Testis (tissue), 2 donors: ENCODE measurements at regions not wholly inside any gene's neighbourhood (a gene's known extent, or its start where the extent isn't known, plus 50 kb on each side); places are given as distances from the start of the nearest gene placed in this dataset.

Source experiments
- DNase-seq: peaks from one replicate; pipeline ENCODE4 v3.0.0-alpha.2; 2019
- H3K27ac ChIP-seq, 2 donors: fragments of 200-600 bp; sonication (generic); one replicate each; pipeline ENCODE4 v1.5.1; 2019
- H3K27me3 ChIP-seq: fragments of 200-600 bp; sonication (generic); one replicate; pipeline ENCODE4 v1.5.1; 2019
- H3K36me3 ChIP-seq: fragments of 200-600 bp; sonication (generic); one replicate; pipeline ENCODE4 v1.5.1; 2017; ENCODE audit warnings: low read depth; ENCODE audit errors: missing control alignments
- H3K4me1 ChIP-seq: fragments of 200-600 bp; sonication (generic); one replicate; pipeline ENCODE4 v1.5.1; 2019
- H3K4me3 ChIP-seq, 2 donors: fragments of 200-600 bp; sonication (generic); one replicate each; pipeline ENCODE4 v1.5.1; 2017 to 2019
- H3K9me3 ChIP-seq: fragments of 200-600 bp; sonication (generic); one replicate; pipeline ENCODE4 v1.5.1; 2017
- POLR2A ChIP-seq: fragments of 450-650 bp; IDR thresholded peaks from one replicate; pipeline ENCODE4 v1.6.1; 2017; ENCODE audit warnings: antibody characterized with exemption, mild to moderate bottlenecking, moderate library complexity
- WGBS, 2 donors: methylation state at CpG; one replicate each; pipeline ENCODE4 v1.1.5; 2018; 5-methylcytosine and 5-hydroxymethylcytosine counted together
- intact Hi-C: fragments of 100-400 bp; cut with DNase I; formaldehyde crosslinking; loops from one replicate; pipeline ENCODE4 v1.15.1; 2023; ENCODE audit warnings: low total_unique reads
- TF ChIP-seq, protein P1 (sequence below), 3 experiments: fragments of 450-650 bp in 2 of 3; fragments of 200-600 bp in 1 of 3; sonication (generic) in 1 of 3; IDR thresholded peaks; one replicate each; pipeline ENCODE4 v1.5.1; 2016 to 2019; ENCODE audit warnings: antibody characterized with exemption in 3 of 3, mild to moderate bottlenecking in 2 of 3, moderate library complexity in 1 of 3

- TF ChIP-seq, protein P1, sequence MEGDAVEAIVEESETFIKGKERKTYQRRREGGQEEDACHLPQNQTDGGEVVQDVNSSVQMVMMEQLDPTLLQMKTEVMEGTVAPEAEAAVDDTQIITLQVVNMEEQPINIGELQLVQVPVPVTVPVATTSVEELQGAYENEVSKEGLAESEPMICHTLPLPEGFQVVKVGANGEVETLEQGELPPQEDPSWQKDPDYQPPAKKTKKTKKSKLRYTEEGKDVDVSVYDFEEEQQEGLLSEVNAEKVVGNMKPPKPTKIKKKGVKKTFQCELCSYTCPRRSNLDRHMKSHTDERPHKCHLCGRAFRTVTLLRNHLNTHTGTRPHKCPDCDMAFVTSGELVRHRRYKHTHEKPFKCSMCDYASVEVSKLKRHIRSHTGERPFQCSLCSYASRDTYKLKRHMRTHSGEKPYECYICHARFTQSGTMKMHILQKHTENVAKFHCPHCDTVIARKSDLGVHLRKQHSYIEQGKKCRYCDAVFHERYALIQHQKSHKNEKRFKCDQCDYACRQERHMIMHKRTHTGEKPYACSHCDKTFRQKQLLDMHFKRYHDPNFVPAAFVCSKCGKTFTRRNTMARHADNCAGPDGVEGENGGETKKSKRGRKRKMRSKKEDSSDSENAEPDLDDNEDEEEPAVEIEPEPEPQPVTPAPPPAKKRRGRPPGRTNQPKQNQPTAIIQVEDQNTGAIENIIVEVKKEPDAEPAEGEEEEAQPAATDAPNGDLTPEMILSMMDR (IDR thresholded peaks at IDR 0.05), result no peak
- TF ChIP-seq POLR2A, result no peak
- H3K9me3 ChIP-seq, result no peaks in the 10 kb centered on the region
- DNase-seq, result no peak
- H3K36me3 ChIP-seq, result no peaks in the 10 kb centered on the region
- peaks cover 9% of the 10 kb centered on the region for H3K4me1 ChIP-seq
- no peaks in the 10 kb centered on the region for H3K27me3 ChIP-seq
- no peak overlapping the region for H3K27ac ChIP-seq
- intact Hi-C loops, result no loop called here
- no peak overlapping the region for H3K4me3 ChIP-seq
- WGBS, 2 donors, result 40 to 45% methylated on average over 6 of the region's 6 CpGs
Observed at GRCh38 chr22:47474464-47474863, 712.0 kb downstream of the TBC1D22A start.

DNA sequence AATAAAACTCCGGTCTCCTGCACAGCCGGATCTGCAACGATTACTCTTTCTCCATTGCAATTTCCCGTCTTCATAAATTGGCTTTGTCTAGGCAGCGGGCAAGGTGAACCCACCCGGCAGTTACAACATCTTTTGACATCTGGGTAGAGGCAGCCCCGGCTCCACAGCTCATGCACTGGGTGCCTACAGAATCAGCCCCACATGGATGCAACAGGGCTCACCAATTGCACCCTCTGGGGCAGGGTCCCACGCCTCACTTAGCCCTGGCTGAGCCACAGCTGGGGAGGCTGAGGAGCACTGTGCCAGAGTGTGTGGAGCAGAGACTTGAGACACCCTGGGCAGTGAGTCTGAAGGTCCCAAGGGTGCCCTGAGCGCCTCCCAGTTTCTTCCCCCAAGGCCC lies 710.2 kb downstream of the TBC1D22A start:
- H3K9me3 ChIP-seq, result no peaks in the 10 kb centered on the region
- no peaks in the 10 kb centered on the region for H3K36me3 ChIP-seq
- TF ChIP-seq, protein P1 (IDR thresholded peaks at IDR 0.05), result no peak
- no peak for TF ChIP-seq POLR2A
- no peak overlapping the region for H3K27ac ChIP-seq
- no peak for DNase-seq
- intact Hi-C loops, result no loop called here
- no peaks in the 10 kb centered on the region for H3K27me3 ChIP-seq
- 90 to 91% methylated on average over 8 to 9 of the region's 9 CpGs for WGBS, 2 donors
- no peak overlapping the region for H3K4me3 ChIP-seq
- peaks cover 9% of the 10 kb centered on the region for H3K4me1 ChIP-seq

DNA sequence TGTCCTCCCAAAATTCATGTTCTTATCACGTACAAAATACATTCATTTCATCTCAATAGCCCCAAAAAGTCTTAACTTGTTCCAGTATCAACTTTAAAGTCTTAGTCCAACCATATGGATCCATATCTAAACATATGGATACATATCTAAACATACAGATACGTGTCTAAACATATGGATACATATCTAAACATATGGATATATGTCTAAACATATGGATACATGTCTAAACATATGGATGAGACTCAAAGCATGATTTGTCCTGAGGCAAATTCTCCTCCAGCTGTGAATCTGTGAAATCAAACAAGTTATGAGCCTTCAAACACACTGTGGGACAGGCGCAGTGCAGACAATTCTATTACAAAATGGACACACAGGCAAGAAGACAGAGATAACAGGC lies 709.0 kb downstream of the TBC1D22A start:
- no peak for DNase-seq
- no peaks in the 10 kb centered on the region for H3K9me3 ChIP-seq
- 86 to 87% methylated on average over 3 of the region's 3 CpGs for WGBS, 2 donors
- no peaks in the 10 kb centered on the region for H3K27me3 ChIP-seq
- TF ChIP-seq, protein P1 (IDR thresholded peaks at IDR 0.05), result no peak
- no peak for TF ChIP-seq POLR2A
- H3K4me1 ChIP-seq, result peaks cover 7% of the 10 kb centered on the region
- H3K36me3 ChIP-seq, result no peaks in the 10 kb centered on the region
- H3K27ac ChIP-seq, result no peak overlapping the region
- H3K4me3 ChIP-seq, result no peak overlapping the region
- intact Hi-C loops, result no loop called here

GRCh38 chr22:47465809-47466208 lies 703.4 kb downstream of the TBC1D22A start:
- no peaks in the 10 kb centered on the region for H3K4me1 ChIP-seq
- H3K27me3 ChIP-seq, result no peaks in the 10 kb centered on the region
- no peaks in the 10 kb centered on the region for H3K9me3 ChIP-seq
- intact Hi-C loops, result no loop called here
- TF ChIP-seq, protein P1 (IDR thresholded peaks at IDR 0.05), result no peak
- no peak for TF ChIP-seq POLR2A
- no peak for DNase-seq
- H3K36me3 ChIP-seq, result no peaks in the 10 kb centered on the region
- 68 to 82% methylated on average over 1 to 2 of the region's 2 CpGs for WGBS, 2 donors
- H3K27ac ChIP-seq, result no peak overlapping the region
- no peak overlapping the region for H3K4me3 ChIP-seq

DNA sequence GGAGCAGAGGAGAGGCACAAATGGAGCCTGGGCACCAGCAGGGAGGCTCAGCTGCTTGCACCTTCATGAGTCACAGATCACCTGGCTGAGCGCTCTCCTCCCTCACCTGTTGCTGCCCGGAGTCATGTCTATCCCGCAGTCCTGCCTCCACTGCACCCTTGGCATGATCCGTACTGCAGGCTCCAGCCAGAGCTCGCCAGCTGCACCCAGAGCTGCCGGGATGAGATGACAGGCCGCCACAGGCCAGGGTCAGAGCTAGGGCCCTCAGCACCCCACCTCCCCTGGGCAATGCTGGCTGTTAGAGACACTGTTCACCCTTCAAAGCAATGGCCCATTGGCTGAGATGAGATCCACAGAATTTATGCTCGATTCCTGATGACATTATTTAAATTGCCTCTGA lies 702.8 kb downstream of the TBC1D22A start:
- DNase-seq, result no peak
- 82 to 90% methylated on average over 3 to 8 of the region's 8 CpGs for WGBS, 2 donors

More for the DNA sequence above, 702.8 kb downstream of the TBC1D22A start:
- no peak overlapping the region for H3K4me3 ChIP-seq
- H3K9me3 ChIP-seq, result no peaks in the 10 kb centered on the region
- H3K27ac ChIP-seq, result no peak overlapping the region
- H3K36me3 ChIP-seq, result no peaks in the 10 kb centered on the region
- H3K4me1 ChIP-seq, result no peaks in the 10 kb centered on the region
- intact Hi-C loops, result no loop called here
- TF ChIP-seq, protein P1 (IDR thresholded peaks at IDR 0.05), result no peak
- no peak for TF ChIP-seq POLR2A
- no peaks in the 10 kb centered on the region for H3K27me3 ChIP-seq
